ENCODE measurements at regions not wholly inside any gene's neighbourhood (a gene's known extent, or its start where the extent isn't known, plus 50 kb on each side); places are given as distances from the start of the nearest gene placed in this dataset.

DNA sequence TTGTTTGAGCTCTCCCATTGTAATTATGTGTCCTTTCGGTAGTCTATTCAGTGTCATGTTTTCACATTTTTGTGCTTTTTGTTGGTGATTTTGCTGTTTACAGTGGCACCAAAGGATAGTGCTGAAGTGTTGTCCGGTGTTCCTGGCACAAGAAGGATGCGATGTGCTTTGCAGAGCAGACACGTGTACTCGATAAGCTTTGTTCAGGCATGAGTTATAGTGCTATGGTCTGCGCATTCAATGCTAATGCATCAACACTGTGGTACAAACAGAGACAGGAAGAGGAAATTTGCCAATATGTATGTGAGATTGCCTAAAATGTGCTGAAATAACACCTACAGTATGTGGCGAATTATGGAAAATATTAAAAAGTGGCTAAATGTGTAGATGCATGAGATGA is 913.4 kb upstream of the ACO1 start:
- CTCF ChIA-PET: no interaction called here
- POLR2A ChIA-PET (ENCODE audit: low non-redundant PET): no interaction called here
- DNase-seq (ENCODE audit: low spot score): no peak
- TF ChIP-seq, protein P1, sequence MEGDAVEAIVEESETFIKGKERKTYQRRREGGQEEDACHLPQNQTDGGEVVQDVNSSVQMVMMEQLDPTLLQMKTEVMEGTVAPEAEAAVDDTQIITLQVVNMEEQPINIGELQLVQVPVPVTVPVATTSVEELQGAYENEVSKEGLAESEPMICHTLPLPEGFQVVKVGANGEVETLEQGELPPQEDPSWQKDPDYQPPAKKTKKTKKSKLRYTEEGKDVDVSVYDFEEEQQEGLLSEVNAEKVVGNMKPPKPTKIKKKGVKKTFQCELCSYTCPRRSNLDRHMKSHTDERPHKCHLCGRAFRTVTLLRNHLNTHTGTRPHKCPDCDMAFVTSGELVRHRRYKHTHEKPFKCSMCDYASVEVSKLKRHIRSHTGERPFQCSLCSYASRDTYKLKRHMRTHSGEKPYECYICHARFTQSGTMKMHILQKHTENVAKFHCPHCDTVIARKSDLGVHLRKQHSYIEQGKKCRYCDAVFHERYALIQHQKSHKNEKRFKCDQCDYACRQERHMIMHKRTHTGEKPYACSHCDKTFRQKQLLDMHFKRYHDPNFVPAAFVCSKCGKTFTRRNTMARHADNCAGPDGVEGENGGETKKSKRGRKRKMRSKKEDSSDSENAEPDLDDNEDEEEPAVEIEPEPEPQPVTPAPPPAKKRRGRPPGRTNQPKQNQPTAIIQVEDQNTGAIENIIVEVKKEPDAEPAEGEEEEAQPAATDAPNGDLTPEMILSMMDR (conservative IDR thresholded peaks at IDR 0.05; ENCODE audit: low read depth): no peak
- no peak overlapping the region for H3K27ac ChIP-seq

DNA sequence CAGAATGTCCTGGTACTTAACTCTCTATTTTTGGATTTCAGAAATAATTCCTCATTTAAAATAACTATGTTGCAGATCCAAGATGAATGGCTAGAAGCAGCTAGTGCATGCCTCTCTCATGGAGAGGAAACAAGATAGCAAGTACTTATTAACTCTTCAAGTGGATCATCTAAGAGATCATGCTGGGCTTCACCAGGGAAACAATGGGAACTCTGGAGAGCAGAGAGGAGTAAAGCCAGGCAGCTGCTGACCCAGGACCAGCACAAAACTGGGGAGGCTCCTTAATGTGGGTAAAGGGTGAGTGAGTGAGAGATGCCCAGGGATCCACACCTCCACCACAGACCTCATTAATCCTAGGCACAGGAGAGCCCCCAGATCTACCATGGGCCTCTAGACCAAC is 897.8 kb upstream of the ACO1 start:
- POLR2A ChIA-PET (ENCODE audit: low non-redundant PET): no interaction called here
- H3K27ac ChIP-seq: no peak overlapping the region
- CTCF ChIA-PET: no interaction called here

GRCh38 chr9:31490551-31491106 is 893.8 kb upstream of the ACO1 start:
- no peak for DNase-seq (ENCODE audit: low spot score)
- CTCF ChIA-PET: interaction anchor here (0.6 kb wide), 1 partner anchor 352 kb away, joined by 3 read pairs; no protein-coding TSS in a partner anchor
- no peak overlapping the region for H3K27ac ChIP-seq
- TF ChIP-seq, protein P1 (conservative IDR thresholded peaks at IDR 0.05; ENCODE audit: low read depth): no peak
- POLR2A ChIA-PET (ENCODE audit: low non-redundant PET): no interaction called here

More for the DNA sequence above, 897.8 kb upstream of the ACO1 start:
- DNase-seq (ENCODE audit: low spot score): no peak
- TF ChIP-seq, protein P1 (conservative IDR thresholded peaks at IDR 0.05; ENCODE audit: low read depth): no peak

- CTCF ChIA-PET: no interaction called here
- H3K27ac ChIP-seq: no peak overlapping the region
- TF ChIP-seq, protein P1 (conservative IDR thresholded peaks at IDR 0.05; ENCODE audit: low read depth): no peak
- no peak for DNase-seq (ENCODE audit: low spot score)
- POLR2A ChIA-PET (ENCODE audit: low non-redundant PET): no interaction called here
These were observed 892.2 kb upstream of the ACO1 start for GRCh38 chr9:31492229-31492628.

GRCh38 chr9:31500422-31500821 is 884.0 kb upstream of the ACO1 start:
- ChIA-PET CTCF (no interaction called here), POLR2A (ENCODE audit: low non-redundant PET) (no interaction called here)
- no peak for DNase-seq (ENCODE audit: low spot score)
- TF ChIP-seq, protein P1 (conservative IDR thresholded peaks at IDR 0.05; ENCODE audit: low read depth): no peak
- H3K27ac ChIP-seq: no peak overlapping the region

DNA sequence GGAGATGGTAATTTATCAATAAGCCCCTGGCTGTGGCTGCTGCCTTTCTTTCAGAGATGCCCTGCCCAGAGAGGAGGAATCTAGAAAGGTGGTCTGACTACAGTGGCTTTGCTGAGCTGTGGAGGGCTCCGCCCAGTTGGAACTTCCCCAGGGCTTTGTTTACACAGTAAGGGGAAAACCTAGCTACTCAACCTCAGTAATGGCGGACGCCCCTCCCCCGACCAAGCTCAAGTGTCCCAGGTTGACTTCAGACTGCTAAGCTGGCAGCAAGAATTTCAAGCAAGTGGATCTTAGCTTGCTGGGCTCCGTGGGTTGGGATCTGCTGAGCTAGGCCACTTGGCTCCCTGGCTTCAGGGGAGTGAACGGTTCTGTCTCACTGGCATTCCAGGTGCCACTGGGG is 865.4 kb upstream of the ACO1 start:
- CTCF ChIA-PET: no interaction called here
- TF ChIP-seq, protein P1 (conservative IDR thresholded peaks at IDR 0.05; ENCODE audit: low read depth): no peak
- DNase-seq (ENCODE audit: low spot score): no peak
- POLR2A ChIA-PET (ENCODE audit: low non-redundant PET): no interaction called here
- H3K27ac ChIP-seq: no peak overlapping the region

- CTCF ChIA-PET: no interaction called here
- POLR2A ChIA-PET (ENCODE audit: low non-redundant PET): no interaction called here
- H3K27ac ChIP-seq: no peak overlapping the region
- TF ChIP-seq, protein P1 (conservative IDR thresholded peaks at IDR 0.05; ENCODE audit: low read depth): no peak
- DNase-seq (ENCODE audit: low spot score): no peak
These were observed 865.0 kb upstream of the ACO1 start for GRCh38 chr9:31519424-31519823.

Data from RWPE1 (cell line).